ENCODE measurements at regions not wholly inside any gene's neighbourhood (a gene's known extent, or its start where the extent isn't known, plus 50 kb on each side); places are given as distances from the start of the nearest gene placed in this dataset.

GRCh38 chr15:94607176-94607654, 375.9 kb downstream of the MCTP2 start:
- peak in 1 of 2 experiments; percentile 15 for DNase-seq

DNA sequence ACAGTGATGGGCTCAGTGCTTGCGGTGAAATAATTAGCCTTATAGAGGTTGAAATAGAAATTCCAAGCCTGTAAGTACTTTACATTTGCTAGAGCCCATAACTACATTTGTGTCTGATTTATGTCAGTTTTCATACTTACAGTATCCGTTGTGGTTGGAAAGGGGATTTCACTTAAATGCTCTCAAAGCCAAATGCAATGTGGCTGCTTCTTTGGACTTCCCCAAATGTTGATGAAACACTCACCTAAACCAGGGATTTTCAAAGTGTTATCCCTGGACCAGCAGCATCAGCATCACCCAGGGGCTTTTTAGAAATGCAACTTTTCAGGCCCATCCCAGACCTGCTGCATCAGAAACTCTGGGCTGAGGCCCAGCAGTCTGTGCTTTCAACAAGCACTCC, 378.7 kb downstream of the MCTP2 start:
- DNase-seq, result no peak

- DNase-seq, result no peak
Observed at GRCh38 chr15:94610485-94610884, 379.1 kb downstream of the MCTP2 start.

- DNase-seq, result no peak
Observed at GRCh38 chr15:94611656-94612055, 380.3 kb downstream of the MCTP2 start.

DNA sequence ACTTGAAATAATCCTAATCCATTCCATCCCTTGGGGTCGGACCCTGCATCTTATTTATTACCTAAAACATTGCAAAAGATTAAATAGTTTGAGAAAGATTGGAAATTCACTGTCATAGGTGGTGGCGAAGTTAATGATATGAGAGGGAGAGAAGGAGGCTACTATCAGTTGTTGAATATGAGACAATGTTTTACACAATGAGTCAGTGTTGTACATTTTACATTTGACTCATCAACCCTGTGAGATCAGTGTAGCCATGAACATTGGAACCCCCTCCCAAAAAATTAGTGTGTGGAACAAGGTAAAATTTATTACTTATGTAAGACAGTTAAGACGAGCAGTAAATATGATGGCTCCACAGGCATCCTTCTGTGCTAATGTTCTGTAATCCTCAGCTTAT, 384.3 kb downstream of the MCTP2 start:
- no peak for DNase-seq

- no peak for DNase-seq
Observed at GRCh38 chr15:94620632-94621031, 389.3 kb downstream of the MCTP2 start.

GRCh38 chr15:94621736-94622135, 390.4 kb downstream of the MCTP2 start:
- no peak for DNase-seq

GRCh38 chr15:94626949-94627348, 395.6 kb downstream of the MCTP2 start:
- DNase-seq, result no peak

- no peak for DNase-seq
Observed at GRCh38 chr15:94631608-94632007, 400.2 kb downstream of the MCTP2 start.

DNA sequence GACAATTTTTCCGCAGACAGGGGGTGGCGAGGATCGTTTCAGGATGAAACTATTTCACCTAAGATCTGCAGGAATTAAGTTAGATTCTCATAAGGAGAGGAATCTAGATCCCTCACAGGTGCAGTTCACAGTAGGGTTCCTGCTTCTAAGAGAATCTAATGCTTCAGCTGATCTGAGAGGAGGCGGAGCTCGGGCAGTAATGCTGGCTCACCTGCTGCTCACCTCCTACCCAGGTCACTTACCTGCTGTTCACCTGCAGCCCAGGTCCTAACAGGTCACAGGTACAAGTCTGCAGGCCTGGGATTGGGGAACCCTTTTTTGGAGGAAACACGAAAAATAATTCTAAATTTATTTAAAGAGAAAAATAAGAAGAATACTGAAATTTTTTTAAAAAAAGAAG, 406.8 kb downstream of the MCTP2 start:
- DNase-seq, result no peak

DNA sequence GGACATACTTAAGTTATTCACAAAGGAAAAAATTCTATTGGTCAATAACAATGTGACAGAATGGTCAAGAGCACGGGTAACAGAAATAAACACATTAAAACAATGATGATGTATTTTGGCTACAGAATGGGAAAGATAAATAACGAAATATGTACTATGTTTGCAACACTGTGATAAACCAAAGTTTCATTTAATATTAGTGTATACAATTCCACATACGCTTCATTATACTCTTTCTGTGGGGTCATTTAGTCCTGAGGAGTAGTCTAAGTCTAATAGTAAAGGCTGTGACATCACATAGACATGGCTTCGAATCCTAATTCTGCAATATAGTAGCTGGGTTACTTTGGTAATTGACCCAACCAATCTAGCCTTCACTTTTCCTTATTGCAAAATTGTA, 408.3 kb downstream of the MCTP2 start:
- no peak for DNase-seq

DNA sequence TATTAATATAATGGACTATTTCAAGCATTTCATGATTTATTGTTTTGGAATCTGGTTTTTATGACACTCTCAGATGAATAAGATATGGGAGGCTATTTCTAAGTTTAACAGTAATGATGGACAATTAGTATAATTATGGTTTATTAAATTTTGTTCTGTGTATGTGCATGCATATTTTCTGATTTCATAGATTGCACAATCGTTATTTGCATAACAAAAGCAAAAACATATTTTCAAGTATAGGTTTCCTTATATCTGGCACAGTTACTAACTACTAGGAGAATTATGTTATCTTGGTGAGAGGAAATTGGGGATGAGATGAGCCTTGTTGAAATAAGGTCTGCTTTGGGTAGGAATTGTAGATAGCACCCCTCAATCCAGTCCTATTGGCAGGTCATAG, 413.1 kb downstream of the MCTP2 start:
- DNase-seq, result no peak

- no peak for DNase-seq
Observed at GRCh38 chr15:94653071-94653470, 421.7 kb downstream of the MCTP2 start.

DNA sequence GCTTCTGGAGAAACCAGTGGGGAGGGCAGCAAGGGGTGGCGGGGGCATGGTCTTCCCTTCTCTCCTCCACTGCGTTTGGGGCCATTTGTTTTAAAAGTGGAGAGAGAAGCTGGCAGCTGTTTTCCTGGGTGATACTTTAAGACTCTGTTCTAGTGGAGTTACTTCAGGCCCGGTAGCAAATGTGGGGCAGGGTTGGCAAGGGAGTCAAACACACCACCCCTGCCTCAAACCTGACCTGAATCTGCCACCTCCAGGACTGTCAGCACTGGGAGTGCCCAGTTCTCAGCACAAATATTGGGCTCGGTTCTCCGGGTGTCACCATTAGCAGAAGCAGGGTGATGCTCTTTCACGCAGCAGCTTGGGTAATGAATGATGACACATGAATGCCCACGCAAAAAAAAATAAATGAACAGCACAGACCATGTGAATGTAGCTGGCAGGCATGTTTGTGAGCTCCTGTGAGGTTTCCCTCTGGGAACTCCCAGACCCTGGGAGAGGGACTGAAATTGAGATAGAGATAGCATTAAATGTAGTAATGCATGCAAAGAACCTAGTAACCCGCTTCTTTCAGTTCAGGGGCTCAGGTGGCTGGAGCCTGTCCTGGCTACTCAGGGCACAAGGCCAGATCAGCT, 424.0 kb downstream of the MCTP2 start:
- DNase-seq, result no peak

DNA sequence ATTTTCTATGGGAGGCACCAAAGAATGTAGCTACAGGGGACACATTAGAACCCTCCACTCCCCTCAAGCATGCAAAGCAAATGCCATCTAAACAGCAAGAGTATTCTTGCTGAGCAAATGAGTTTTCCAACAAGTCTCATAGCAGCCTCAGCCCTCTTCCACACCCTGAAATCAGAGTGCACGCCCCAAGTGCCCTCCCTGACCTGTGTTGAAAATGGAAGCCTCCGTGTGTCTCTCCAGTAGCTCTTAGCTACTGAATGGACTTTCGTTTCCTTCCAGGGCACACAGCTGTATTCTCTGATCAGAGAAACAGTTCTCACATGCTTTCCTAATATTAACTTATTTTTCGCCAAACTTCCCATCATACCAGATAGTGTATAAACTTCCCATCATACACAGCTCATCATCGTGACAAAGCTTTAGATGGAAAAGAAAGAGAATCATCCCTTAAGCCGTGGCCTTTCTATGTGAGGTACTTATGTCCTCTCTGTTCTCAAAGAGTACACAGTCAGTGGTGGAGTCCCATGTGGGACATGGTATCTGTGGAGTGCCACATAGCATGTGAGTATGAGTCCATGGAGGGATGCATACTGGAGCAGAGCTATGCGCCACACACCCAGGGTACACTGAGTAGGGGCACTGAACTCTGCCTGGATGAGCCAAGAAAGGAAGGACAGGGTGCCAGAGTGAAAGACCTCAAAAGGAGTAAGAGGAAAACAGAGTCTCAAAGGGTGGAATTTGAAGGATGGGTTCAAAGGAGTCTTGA, 434.5 kb downstream of the MCTP2 start:
- no peak for DNase-seq

DNA sequence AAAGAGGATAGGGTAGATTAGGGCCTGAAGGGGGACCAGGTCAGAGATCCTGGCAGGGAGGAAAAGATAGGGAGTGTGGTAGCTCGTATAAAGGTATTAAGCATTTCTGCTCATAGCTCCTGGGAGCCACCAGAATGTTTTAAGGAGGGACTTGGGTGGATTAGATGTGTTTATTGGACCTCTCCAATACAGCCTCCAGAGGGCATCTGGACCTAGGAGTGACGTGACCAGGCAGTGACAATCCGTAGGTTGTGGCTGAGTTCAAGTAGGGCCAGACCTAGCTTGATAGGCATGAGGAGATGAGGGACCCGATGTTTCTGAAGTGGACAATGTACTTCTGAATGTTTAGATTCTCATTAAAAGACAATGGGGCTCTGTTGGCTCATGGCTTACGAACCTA, 435.2 kb downstream of the MCTP2 start:
- DNase-seq, result no peak

- no peak for DNase-seq
Observed at GRCh38 chr15:94667109-94667508, 435.7 kb downstream of the MCTP2 start.

GRCh38 chr15:94670438-94671034, 439.2 kb downstream of the MCTP2 start:
- DNase-seq, result peak; percentile 9 to 26

GRCh38 chr15:94671858-94672532, 440.6 kb downstream of the MCTP2 start:
- DNase-seq, result no peak

- no peak for DNase-seq
Observed at GRCh38 chr15:94673801-94674200, 442.4 kb downstream of the MCTP2 start.

DNA sequence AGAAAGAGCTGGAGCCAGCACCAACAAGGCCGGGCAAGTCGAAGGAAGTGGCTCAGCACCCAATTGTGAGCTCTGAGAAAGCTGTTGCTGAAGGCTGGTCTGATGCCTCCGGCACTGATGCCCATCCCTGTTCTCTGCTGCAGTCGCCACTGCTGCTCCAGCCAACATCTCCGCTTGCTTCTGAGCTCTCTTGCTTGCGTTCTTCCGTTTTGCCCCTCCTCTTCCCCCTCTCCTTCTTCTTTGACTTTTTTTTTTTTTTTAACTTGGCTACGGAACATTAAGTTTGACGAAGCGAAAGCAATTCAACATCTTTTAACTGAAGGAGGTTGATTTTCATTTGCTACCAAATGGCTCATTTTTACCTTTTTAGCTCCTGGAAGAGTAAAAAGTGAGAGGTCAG, 442.9 kb downstream of the MCTP2 start:
- DNase-seq, result no peak

DNA sequence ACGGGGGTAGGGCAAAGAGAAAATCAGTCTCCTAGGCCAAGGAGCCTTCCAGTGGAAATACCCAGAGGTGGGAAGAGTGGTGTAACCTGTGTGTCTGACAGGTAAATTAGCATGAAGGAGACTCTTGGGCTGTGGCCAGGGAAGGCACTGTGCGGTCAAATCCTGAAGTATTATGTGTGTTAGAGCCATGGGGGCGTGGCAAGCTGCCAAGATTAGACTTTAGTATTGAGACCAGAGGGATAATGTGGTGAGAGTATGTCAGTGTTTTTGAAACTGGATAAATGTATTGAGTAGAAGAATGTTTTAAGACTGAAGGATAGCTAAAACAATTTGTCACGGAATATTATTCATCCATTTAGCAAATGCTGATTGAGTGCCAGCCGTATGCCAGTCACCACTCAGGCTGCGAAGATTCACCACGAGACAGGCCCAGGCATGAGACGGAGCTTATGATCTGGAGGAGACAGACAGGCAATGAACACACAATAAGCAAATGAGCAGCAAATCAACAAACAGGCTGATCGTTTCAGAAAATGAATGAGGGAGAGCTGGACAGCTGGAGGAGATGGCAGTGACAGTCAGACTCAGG, 445.9 kb downstream of the MCTP2 start:
- no peak for DNase-seq

DNA sequence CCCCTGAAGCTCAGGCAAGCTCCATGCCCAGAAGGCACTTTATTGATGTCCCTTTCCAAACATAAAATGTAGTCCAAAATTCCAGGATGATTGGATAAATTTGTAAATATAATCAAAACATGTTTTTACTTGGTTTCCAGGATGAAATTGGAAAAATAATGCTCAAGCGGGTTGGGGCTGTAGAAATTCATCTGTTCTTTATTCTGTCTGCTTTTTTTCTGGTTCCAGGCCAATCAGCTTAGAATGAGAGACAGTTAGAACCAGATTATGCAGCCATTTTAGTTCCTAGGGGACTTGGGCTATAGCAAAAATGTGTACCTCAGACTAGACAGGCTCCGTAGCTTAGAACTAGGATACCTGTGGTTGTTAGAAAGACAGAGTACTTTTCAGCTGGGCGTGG, 450.8 kb downstream of the MCTP2 start:
- no peak for DNase-seq

Measured in AML-193 (cell line).